ENCODE measurements at regions not wholly inside any gene's neighbourhood (a gene's known extent, or its start where the extent isn't known, plus 50 kb on each side); places are given as distances from the start of the nearest gene placed in this dataset.

DNA sequence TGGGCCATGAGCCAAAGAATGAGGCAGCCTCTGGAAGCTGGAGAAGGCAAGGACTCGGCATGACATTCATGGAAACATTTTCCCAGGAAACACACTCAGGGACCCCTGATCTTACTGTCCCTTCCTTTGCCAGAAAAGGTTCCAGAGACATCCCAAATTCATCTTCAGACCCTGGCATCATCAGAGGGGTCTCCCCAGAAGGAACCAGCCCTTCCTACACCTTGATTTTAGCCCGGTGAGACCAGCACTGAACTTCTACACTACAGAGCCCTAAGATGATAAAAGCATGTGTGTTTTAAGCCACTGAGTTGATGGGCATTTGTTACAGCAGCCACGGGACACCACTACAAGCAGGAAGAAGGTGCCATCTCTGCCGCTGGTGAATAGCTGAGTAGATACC is 262.3 kb downstream of the C16orf95 start:
- TF ChIP-seq, protein P1, sequence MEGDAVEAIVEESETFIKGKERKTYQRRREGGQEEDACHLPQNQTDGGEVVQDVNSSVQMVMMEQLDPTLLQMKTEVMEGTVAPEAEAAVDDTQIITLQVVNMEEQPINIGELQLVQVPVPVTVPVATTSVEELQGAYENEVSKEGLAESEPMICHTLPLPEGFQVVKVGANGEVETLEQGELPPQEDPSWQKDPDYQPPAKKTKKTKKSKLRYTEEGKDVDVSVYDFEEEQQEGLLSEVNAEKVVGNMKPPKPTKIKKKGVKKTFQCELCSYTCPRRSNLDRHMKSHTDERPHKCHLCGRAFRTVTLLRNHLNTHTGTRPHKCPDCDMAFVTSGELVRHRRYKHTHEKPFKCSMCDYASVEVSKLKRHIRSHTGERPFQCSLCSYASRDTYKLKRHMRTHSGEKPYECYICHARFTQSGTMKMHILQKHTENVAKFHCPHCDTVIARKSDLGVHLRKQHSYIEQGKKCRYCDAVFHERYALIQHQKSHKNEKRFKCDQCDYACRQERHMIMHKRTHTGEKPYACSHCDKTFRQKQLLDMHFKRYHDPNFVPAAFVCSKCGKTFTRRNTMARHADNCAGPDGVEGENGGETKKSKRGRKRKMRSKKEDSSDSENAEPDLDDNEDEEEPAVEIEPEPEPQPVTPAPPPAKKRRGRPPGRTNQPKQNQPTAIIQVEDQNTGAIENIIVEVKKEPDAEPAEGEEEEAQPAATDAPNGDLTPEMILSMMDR (IDR thresholded peaks at IDR 0.05; ENCODE audit: borderline replicate concordance, extremely low read depth, low read length, poor library complexity, severe bottlenecking) = no peak
- TF ChIP-seq EZH2 (IDR thresholded peaks at IDR 0.05; ENCODE audit: borderline replicate concordance, low read depth, low read length, severe bottlenecking) = no peak
